ENCODE measurements at regions not wholly inside any gene's neighbourhood (a gene's known extent, or its start where the extent isn't known, plus 50 kb on each side); places are given as distances from the start of the nearest gene placed in this dataset.

DNA sequence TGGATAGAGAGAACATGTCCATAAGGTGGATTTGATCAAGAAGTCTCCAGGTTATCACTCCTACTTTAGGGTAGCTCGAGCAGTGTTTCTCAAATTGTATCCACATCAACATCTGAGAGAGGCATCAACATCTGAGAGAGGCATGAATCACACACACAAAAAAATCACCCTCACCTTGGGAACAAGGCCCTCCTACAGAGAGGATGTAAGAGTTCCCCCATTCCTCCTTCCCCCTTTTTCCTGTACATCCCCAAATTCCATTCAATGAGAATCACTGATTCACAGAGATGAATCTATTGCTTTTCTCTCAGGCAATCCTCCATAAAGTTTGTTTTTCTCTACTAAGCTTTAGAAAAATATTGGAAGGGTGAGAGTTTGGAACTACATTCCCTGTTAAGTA is 233.4 kb upstream of the CDH6 start:
- ATAC-seq = no peak
- no peak for TF ChIP-seq BACH2 (CRISPR knock-in tag; IDR thresholded peaks at IDR 0.05; ENCODE audit: borderline replicate concordance)

DNA sequence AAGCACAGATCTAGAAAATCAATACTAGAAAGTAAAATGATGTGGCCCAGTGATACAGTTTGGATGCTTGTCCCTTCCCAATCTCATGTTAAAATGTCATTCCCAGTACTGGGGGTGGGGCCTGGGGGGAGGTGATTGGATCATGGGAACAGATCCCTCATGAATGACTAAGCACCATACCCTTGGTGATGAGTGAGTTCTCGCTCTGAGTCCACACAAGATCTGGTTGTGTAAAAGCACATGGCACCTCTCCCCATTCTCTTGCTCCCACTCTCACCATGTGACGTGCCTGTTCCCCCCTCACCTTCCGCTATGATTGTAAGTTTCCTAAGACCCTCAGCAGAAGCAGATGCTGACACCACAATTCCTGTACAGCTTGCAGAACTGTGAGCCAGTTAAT is 234.2 kb upstream of the CDH6 start:
- no peak for ATAC-seq
- no peak for TF ChIP-seq PPARA (CRISPR knock-in tag; IDR thresholded peaks at IDR 0.05; ENCODE audit: borderline replicate concordance)
- TF ChIP-seq BACH2 (CRISPR knock-in tag; IDR thresholded peaks at IDR 0.05; ENCODE audit: borderline replicate concordance) = no peak
- TF ChIP-seq, protein P1, sequence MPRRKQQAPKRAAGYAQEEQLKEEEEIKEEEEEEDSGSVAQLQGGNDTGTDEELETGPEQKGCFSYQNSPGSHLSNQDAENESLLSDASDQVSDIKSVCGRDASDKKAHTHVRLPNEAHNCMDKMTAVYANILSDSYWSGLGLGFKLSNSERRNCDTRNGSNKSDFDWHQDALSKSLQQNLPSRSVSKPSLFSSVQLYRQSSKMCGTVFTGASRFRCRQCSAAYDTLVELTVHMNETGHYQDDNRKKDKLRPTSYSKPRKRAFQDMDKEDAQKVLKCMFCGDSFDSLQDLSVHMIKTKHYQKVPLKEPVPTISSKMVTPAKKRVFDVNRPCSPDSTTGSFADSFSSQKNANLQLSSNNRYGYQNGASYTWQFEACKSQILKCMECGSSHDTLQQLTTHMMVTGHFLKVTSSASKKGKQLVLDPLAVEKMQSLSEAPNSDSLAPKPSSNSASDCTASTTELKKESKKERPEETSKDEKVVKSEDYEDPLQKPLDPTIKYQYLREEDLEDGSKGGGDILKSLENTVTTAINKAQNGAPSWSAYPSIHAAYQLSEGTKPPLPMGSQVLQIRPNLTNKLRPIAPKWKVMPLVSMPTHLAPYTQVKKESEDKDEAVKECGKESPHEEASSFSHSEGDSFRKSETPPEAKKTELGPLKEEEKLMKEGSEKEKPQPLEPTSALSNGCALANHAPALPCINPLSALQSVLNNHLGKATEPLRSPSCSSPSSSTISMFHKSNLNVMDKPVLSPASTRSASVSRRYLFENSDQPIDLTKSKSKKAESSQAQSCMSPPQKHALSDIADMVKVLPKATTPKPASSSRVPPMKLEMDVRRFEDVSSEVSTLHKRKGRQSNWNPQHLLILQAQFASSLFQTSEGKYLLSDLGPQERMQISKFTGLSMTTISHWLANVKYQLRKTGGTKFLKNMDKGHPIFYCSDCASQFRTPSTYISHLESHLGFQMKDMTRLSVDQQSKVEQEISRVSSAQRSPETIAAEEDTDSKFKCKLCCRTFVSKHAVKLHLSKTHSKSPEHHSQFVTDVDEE (CRISPR knock-in tag; IDR thresholded peaks at IDR 0.05) = no peak
- TF ChIP-seq ESRRG (CRISPR knock-in tag; IDR thresholded peaks at IDR 0.05) = no peak
- TF ChIP-seq, protein P2, sequence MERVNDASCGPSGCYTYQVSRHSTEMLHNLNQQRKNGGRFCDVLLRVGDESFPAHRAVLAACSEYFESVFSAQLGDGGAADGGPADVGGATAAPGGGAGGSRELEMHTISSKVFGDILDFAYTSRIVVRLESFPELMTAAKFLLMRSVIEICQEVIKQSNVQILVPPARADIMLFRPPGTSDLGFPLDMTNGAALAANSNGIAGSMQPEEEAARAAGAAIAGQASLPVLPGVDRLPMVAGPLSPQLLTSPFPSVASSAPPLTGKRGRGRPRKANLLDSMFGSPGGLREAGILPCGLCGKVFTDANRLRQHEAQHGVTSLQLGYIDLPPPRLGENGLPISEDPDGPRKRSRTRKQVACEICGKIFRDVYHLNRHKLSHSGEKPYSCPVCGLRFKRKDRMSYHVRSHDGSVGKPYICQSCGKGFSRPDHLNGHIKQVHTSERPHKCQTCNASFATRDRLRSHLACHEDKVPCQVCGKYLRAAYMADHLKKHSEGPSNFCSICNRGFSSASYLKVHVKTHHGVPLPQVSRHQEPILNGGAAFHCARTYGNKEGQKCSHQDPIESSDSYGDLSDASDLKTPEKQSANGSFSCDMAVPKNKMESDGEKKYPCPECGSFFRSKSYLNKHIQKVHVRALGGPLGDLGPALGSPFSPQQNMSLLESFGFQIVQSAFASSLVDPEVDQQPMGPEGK (CRISPR knock-in tag; IDR thresholded peaks at IDR 0.05; ENCODE audit: borderline replicate concordance) = no peak
- no peak for TF ChIP-seq TOX (CRISPR knock-in tag; IDR thresholded peaks at IDR 0.05; ENCODE audit: borderline replicate concordance)
- TF ChIP-seq ARNTL (CRISPR knock-in tag; IDR thresholded peaks at IDR 0.05; ENCODE audit: borderline replicate concordance, low read depth) = no peak
- TF ChIP-seq ZFP30 (CRISPR knock-in tag; IDR thresholded peaks at IDR 0.05) = no peak
- TF ChIP-seq, protein P3, sequence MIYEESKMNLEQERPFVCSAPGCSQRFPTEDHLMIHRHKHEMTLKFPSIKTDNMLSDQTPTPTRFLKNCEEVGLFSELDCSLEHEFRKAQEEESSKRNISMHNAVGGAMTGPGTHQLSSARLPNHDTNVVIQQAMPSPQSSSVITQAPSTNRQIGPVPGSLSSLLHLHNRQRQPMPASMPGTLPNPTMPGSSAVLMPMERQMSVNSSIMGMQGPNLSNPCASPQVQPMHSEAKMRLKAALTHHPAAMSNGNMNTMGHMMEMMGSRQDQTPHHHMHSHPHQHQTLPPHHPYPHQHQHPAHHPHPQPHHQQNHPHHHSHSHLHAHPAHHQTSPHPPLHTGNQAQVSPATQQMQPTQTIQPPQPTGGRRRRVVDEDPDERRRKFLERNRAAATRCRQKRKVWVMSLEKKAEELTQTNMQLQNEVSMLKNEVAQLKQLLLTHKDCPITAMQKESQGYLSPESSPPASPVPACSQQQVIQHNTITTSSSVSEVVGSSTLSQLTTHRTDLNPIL (CRISPR knock-in tag; IDR thresholded peaks at IDR 0.05; ENCODE audit: low read depth) = no peak
- no peak for TF ChIP-seq ZC3H10 (CRISPR knock-in tag; IDR thresholded peaks at IDR 0.05)
- no peak for TF ChIP-seq ZNF8 (CRISPR knock-in tag; IDR thresholded peaks at IDR 0.05)
- no peak for TF ChIP-seq ZFP3 (CRISPR knock-in tag; IDR thresholded peaks at IDR 0.05)
- TF ChIP-seq, protein P4, sequence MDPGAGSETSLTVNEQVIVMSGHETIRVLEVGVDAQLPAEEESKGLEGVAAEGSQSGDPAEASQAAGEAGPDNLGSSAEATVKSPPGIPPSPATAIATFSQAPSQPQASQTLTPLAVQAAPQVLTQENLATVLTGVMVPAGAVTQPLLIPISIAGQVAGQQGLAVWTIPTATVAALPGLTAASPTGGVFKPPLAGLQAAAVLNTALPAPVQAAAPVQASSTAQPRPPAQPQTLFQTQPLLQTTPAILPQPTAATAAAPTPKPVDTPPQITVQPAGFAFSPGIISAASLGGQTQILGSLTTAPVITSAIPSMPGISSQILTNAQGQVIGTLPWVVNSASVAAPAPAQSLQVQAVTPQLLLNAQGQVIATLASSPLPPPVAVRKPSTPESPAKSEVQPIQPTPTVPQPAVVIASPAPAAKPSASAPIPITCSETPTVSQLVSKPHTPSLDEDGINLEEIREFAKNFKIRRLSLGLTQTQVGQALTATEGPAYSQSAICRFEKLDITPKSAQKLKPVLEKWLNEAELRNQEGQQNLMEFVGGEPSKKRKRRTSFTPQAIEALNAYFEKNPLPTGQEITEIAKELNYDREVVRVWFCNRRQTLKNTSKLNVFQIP (CRISPR knock-in tag; IDR thresholded peaks at IDR 0.05; ENCODE audit: borderline replicate concordance, low read depth) = no peak
- TF ChIP-seq CSDC2 (CRISPR knock-in tag; IDR thresholded peaks at IDR 0.05) = no peak
- TF ChIP-seq ZNF565 (CRISPR knock-in tag; conservative IDR thresholded peaks at IDR 0.05; ENCODE audit: low read depth) = no peak
- TF ChIP-seq ZNF70 (CRISPR knock-in tag; IDR thresholded peaks at IDR 0.05) = no peak

DNA sequence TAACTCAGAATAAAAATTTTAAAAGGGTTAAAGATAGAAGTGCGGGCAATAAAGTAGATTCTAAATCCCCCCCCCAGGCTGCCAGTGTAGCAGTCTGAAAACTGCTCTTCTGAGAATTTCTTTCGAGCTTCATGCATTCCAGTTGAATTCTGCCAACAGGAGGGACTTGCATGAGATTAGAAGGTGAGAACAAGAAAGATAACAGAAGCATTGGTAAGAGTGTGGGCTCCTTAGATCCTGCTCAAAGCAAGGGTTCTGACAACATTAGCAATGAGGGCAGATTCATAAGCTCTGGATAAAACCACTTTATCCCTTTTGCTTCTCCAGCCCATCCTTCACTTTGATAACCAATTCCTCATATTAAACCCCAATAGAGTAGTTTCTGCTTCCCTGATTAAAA is 235.9 kb upstream of the CDH6 start:
- no peak for TF ChIP-seq ZFP3 (CRISPR knock-in tag; IDR thresholded peaks at IDR 0.05)
- ATAC-seq = no peak

DNA sequence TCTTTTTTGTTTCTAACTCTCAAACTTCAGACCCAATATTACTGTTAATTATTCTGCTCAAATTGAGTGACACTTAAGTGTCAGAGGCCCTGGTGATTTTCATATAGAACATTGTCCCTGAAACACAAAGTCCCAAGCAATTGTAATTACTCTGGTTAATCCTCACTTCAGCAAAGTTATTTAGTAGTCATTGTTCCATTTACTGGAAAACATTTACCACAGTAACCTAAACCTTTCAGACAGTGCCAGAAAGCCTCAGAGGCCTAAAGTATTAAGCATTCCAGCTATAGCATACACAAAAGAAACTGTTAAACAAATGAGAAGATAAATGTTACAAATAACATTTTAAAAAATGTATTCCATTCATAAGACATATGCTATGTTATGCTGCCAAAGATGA is 237.2 kb upstream of the CDH6 start:
- ATAC-seq = no peak
- TF ChIP-seq BACH2 (CRISPR knock-in tag; IDR thresholded peaks at IDR 0.05; ENCODE audit: borderline replicate concordance) = no peak
- no peak for TF ChIP-seq ESRRG (CRISPR knock-in tag; IDR thresholded peaks at IDR 0.05)
- TF ChIP-seq ZFP30 (CRISPR knock-in tag; IDR thresholded peaks at IDR 0.05) = no peak
- TF ChIP-seq, protein P5, sequence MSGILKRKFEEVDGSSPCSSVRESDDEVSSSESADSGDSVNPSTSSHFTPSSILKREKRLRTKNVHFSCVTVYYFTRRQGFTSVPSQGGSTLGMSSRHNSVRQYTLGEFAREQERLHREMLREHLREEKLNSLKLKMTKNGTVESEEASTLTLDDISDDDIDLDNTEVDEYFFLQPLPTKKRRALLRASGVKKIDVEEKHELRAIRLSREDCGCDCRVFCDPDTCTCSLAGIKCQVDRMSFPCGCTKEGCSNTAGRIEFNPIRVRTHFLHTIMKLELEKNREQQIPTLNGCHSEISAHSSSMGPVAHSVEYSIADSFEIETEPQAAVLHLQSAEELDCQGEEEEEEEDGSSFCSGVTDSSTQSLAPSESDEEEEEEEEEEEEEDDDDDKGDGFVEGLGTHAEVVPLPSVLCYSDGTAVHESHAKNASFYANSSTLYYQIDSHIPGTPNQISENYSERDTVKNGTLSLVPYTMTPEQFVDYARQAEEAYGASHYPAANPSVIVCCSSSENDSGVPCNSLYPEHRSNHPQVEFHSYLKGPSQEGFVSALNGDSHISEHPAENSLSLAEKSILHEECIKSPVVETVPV (CRISPR knock-in tag; IDR thresholded peaks at IDR 0.05) = no peak
- TF ChIP-seq SNAI2 (CRISPR knock-in tag; IDR thresholded peaks at IDR 0.05) = no peak
- TF ChIP-seq, protein P4 (CRISPR knock-in tag; IDR thresholded peaks at IDR 0.05; ENCODE audit: borderline replicate concordance, low read depth) = no peak
- TF ChIP-seq, protein P1 (CRISPR knock-in tag; IDR thresholded peaks at IDR 0.05) = no peak
- TF ChIP-seq, protein P3 (CRISPR knock-in tag; IDR thresholded peaks at IDR 0.05; ENCODE audit: low read depth) = no peak

Data from SK-N-SH treated with all-trans-retinoic acid at 6 μM for 48 hours (cell line).